Muscle layer of colon (tissue), 2 donors: ENCODE measurements at regions not wholly inside any gene's neighbourhood (a gene's known extent, or its start where the extent isn't known, plus 50 kb on each side); places are given as distances from the start of the nearest gene placed in this dataset.

Experiments
- H3K27ac ChIP-seq: one replicate; pipeline ENCODE4 v1.7.0; 2013; ENCODE audit warnings: low read depth, mild to moderate bottlenecking, low read length, moderate library complexity
- H3K27me3 ChIP-seq, 2 donors: one replicate each; pipeline ENCODE4 v1.7.0; 2013; ENCODE audit warnings: low read length in 2 of 2, mild to moderate bottlenecking in 2 of 2; ENCODE audit not compliant: insufficient read depth in 2 of 2, control insufficient read depth in 1 of 2
- H3K36me3 ChIP-seq: one replicate; pipeline ENCODE4 v1.7.0; 2013; ENCODE audit warnings: mild to moderate bottlenecking, low read length; ENCODE audit not compliant: insufficient read depth
- H3K4me1 ChIP-seq: one replicate; pipeline ENCODE4 v1.7.0; 2013; ENCODE audit warnings: mild to moderate bottlenecking, low read length; ENCODE audit not compliant: insufficient read depth
- H3K4me3 ChIP-seq, 2 donors: one replicate each; pipeline ENCODE4 v1.7.0; 2013; ENCODE audit warnings: low read length in 2 of 2, low read depth in 1 of 2, mild to moderate bottlenecking in 1 of 2, moderate library complexity in 1 of 2
- H3K9ac ChIP-seq: one replicate; pipeline ENCODE4 v1.7.0; 2013; ENCODE audit warnings: low read length
- H3K9me3 ChIP-seq: one replicate; pipeline ENCODE4 v1.7.0; 2013; ENCODE audit warnings: mild to moderate bottlenecking, low read length
- donor health status: abdominal sarcoma.
- donor health status: Adenocarcinoma of cecum.

- H3K4me1 ChIP-seq: no peaks in the 10 kb centered on the region
- no peak overlapping the region for H3K4me3 ChIP-seq
- no peaks in the 10 kb centered on the region for H3K9me3 ChIP-seq
- H3K27me3 ChIP-seq: no peaks in the 10 kb centered on the region
- no peak overlapping the region for H3K9ac ChIP-seq
- no peaks in the 10 kb centered on the region for H3K36me3 ChIP-seq
- no peak overlapping the region for H3K27ac ChIP-seq
Measured at GRCh38 chr5:111013011-111013410, 58.5 kb upstream of the TSLP start.

GRCh38 chr5:111016801-111017200, 54.7 kb upstream of the TSLP start:
- Histone ChIP-seq H3K4me3 (no peak overlapping the region), H3K9me3 (no peaks in the 10 kb centered on the region), H3K4me1 (no peaks in the 10 kb centered on the region), H3K27me3 (no peaks in the 10 kb centered on the region), H3K27ac (no peak overlapping the region), H3K36me3 (no peaks in the 10 kb centered on the region), H3K9ac (no peak overlapping the region)

GRCh38 chr5:111017731-111018130, 53.8 kb upstream of the TSLP start:
- no peak overlapping the region for H3K4me3 ChIP-seq
- H3K27me3 ChIP-seq: no peaks in the 10 kb centered on the region
- H3K27ac ChIP-seq: no peak overlapping the region
- no peaks in the 10 kb centered on the region for H3K4me1 ChIP-seq
- H3K9me3 ChIP-seq: no peaks in the 10 kb centered on the region
- H3K9ac ChIP-seq: no peak overlapping the region
- no peaks in the 10 kb centered on the region for H3K36me3 ChIP-seq
